ENCODE measurements at regions not wholly inside any gene's neighbourhood (a gene's known extent, or its start where the extent isn't known, plus 50 kb on each side); places are given as distances from the start of the nearest gene placed in this dataset.
"Not testable (repeated sequence)": the region's sequence is repeated elsewhere in the genome, so short reads cannot be mapped to it uniquely, and the experiment has no call there.

GRCh38 chr7:47190462-47190861, 391.4 kb downstream of the TNS3 start:
- DNase-seq (ENCODE audit: low spot score), result no peak

GRCh38 chr7:47188653-47189315, 393.1 kb downstream of the TNS3 start:
- DNase-seq (ENCODE audit: low spot score), result no peak

- DNase-seq (ENCODE audit: low spot score), result no peak
These were observed 393.8 kb downstream of the TNS3 start for GRCh38 chr7:47188136-47188535.

GRCh38 chr7:47186316-47186715, 395.6 kb downstream of the TNS3 start:
- DNase-seq (ENCODE audit: low spot score), result no peak

- no peak for DNase-seq (ENCODE audit: low spot score)
These were observed 396.1 kb downstream of the TNS3 start for GRCh38 chr7:47185839-47186238.

- no peak for DNase-seq (ENCODE audit: low spot score)
These were observed 396.7 kb downstream of the TNS3 start for GRCh38 chr7:47185170-47185569.

GRCh38 chr7:47183862-47184590, 397.9 kb downstream of the TNS3 start:
- no peak for DNase-seq (ENCODE audit: low spot score)

GRCh38 chr7:47181746-47182361, 400.1 kb downstream of the TNS3 start:
- no peak for DNase-seq (ENCODE audit: low spot score)

- DNase-seq (ENCODE audit: low spot score), result no peak
These were observed 401.4 kb downstream of the TNS3 start for GRCh38 chr7:47180516-47180826.

GRCh38 chr7:47179812-47180515, 401.9 kb downstream of the TNS3 start:
- DNase-seq (ENCODE audit: low spot score), result peak; percentile 76

- not testable (repeated sequence) for DNase-seq (ENCODE audit: low spot score)
These were observed 409.0 kb downstream of the TNS3 start for GRCh38 chr7:47172602-47173539.

- no peak for DNase-seq (ENCODE audit: low spot score)
These were observed 411.4 kb downstream of the TNS3 start for GRCh38 chr7:47170516-47170915.

GRCh38 chr7:47154791-47155190, 427.1 kb downstream of the TNS3 start:
- no peak for DNase-seq (ENCODE audit: low spot score)

GRCh38 chr7:47153576-47153975, 428.3 kb downstream of the TNS3 start:
- DNase-seq (ENCODE audit: low spot score), result no peak

- peak; percentile 45 for DNase-seq (ENCODE audit: low spot score)
These were observed 428.9 kb downstream of the TNS3 start for GRCh38 chr7:47153058-47153457.

GRCh38 chr7:47152307-47152706, 429.6 kb downstream of the TNS3 start:
- no peak for DNase-seq (ENCODE audit: low spot score)

GRCh38 chr7:47150497-47151260, 431.2 kb downstream of the TNS3 start:
- no peak for DNase-seq (ENCODE audit: low spot score)

- no peak for DNase-seq (ENCODE audit: low spot score)
These were observed 431.9 kb downstream of the TNS3 start for GRCh38 chr7:47149971-47150370.

- no peak for DNase-seq (ENCODE audit: low spot score)
These were observed 432.6 kb downstream of the TNS3 start for GRCh38 chr7:47149208-47149839.

- DNase-seq (ENCODE audit: low spot score), result no peak
These were observed 433.2 kb downstream of the TNS3 start for GRCh38 chr7:47148536-47149207.

Measured in AG08396 (cell line).